ENCODE measurements at regions not wholly inside any gene's neighbourhood (a gene's known extent, or its start where the extent isn't known, plus 50 kb on each side); places are given as distances from the start of the nearest gene placed in this dataset.
"Not testable (repeated sequence)": the region's sequence is repeated elsewhere in the genome, so short reads cannot be mapped to it uniquely, and the experiment has no call there.

DNA sequence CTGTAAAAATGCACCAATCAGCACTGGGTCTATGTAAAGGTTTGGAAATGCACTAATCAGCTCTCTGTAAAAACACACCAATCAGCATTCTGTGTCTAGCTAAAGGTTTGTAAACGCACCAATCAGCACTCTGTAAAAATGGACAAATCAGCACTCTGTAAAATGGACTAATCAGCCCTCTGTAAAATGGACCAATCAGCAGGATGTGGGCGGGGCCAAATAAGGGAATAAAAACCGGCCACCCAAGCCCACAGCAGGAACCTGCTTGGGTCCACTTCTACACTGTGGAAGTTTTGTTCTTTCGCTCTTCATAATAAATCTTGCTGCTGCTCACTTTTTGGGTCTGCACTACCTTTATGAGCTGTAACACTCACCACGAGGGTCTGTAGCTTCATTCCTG is 101.0 kb downstream of the SMC2 start:
- DNase-seq (ENCODE audit: extremely low spot score); H3K36me3 ChIP-seq; H3K27me3 ChIP-seq; intact Hi-C loops (cut with DNase I); H3K4me1 ChIP-seq; H3K4me3 ChIP-seq; H3K27ac ChIP-seq (replicated peaks in 1 of 4); H3K9me3 ChIP-seq: not testable (repeated sequence)
- WGBS: 83% methylated on average over 4 of the region's 5 CpGs

DNA sequence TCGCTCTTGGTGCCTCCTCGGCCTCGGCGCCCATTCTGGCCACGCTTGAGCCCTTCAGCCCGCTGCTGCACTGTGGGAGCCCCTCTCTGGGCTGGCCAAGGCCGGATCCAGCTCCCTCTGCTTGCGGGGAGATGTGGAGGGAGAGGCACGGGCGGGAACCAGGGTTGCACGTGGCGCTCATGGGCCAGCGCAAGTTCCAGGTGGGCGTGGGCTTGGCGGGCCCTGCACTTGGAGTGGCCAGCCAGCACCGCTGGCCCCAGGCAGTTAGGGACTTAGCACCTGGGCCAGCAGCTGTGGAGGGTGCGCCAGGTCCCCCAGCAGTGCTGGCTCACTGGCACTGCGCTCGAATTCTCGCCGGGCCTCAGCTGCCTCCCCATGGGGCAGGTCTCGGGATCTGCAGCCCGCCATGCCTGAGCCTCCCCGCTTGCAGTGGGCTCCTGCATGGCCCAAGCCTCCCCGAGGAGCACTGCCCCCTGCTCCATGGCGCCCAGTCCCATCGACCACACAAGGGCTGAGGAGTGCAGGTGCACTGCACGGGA is 106.4 kb downstream of the SMC2 start:
- Histone ChIP-seq H3K27me3 (no peaks in the 10 kb centered on the region), H3K9me3 (peaks cover 0 to 7% (median 3%) of the 10 kb centered on the region in 4 donors), H3K4me1 (no peaks in the 10 kb centered on the region), H3K27ac (replicated peaks in 1 of 4) (no peak overlapping the region), H3K36me3 (no peaks in the 10 kb centered on the region), H3K4me3 (no peak overlapping the region)
- TF ChIP-seq POLR2AphosphoS5 (IDR thresholded peaks at IDR 0.05) (no peak), POLR2A (IDR thresholded peaks at IDR 0.05; ENCODE audit: low read depth) (no peak), EP300 (IDR thresholded peaks at IDR 0.05) (no peak)
- TF ChIP-seq, protein P1, sequence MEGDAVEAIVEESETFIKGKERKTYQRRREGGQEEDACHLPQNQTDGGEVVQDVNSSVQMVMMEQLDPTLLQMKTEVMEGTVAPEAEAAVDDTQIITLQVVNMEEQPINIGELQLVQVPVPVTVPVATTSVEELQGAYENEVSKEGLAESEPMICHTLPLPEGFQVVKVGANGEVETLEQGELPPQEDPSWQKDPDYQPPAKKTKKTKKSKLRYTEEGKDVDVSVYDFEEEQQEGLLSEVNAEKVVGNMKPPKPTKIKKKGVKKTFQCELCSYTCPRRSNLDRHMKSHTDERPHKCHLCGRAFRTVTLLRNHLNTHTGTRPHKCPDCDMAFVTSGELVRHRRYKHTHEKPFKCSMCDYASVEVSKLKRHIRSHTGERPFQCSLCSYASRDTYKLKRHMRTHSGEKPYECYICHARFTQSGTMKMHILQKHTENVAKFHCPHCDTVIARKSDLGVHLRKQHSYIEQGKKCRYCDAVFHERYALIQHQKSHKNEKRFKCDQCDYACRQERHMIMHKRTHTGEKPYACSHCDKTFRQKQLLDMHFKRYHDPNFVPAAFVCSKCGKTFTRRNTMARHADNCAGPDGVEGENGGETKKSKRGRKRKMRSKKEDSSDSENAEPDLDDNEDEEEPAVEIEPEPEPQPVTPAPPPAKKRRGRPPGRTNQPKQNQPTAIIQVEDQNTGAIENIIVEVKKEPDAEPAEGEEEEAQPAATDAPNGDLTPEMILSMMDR (IDR thresholded peaks at IDR 0.05): no peak
- DNase-seq (ENCODE audit: extremely low spot score): no peak
- intact Hi-C loops (cut with DNase I): no loop called here
- 90% methylated on average over 9 of the region's 28 CpGs for WGBS

DNA sequence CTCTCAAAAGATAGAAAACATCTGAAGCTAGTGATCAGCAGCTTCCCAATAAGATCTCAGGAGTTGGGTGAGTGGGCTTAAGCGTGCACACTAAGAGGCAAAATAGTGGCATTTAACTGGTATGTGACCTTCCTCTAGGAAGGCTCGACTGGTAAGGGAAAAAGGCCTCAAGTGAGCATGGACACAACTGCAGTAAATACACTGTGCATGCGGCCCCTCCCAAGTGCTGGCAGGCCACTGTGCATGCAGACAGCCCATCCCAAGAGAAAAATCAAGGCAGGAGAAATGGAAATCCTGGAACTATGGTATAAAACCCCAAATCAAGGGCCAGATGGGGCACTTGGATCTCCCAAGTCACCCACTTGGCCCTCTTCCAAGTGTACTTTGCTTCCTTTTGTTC is 112.7 kb downstream of the SMC2 start:
- H3K27ac ChIP-seq (replicated peaks in 1 of 4): no peak overlapping the region
- no peaks in the 10 kb centered on the region for H3K27me3 ChIP-seq
- H3K4me1 ChIP-seq: no peaks in the 10 kb centered on the region
- intact Hi-C loops (cut with DNase I): no loop called here
- H3K9me3 ChIP-seq: no peaks in the 10 kb centered on the region
- H3K36me3 ChIP-seq: no peaks in the 10 kb centered on the region
- WGBS: 72% methylated on average over 3 of the region's 3 CpGs
- no peak for DNase-seq (ENCODE audit: extremely low spot score)
- TF ChIP-seq POLR2A (IDR thresholded peaks at IDR 0.05; ENCODE audit: low read depth): no peak
- TF ChIP-seq POLR2AphosphoS5 (IDR thresholded peaks at IDR 0.05): no peak
- TF ChIP-seq EP300 (IDR thresholded peaks at IDR 0.05): no peak
- no peak overlapping the region for H3K4me3 ChIP-seq

DNA sequence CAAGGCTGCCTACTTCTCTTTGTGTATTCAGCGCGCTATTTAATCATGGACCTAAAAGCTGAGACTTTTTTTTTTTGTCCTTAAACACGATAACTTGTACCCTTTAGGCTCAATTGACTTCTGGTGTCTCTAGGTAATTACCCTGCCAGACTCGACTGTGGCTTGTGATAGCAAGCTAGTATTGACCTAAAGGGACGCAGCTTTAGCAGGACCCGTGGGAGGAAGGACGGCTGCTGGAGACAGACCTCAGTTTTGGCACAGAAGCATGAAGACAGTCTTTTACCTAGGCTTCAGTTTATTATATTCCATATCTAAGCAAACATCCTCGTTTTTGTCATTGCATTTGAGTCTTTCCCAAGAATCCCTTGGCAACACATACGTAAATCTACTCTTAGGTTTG is 115.3 kb downstream of the SMC2 start:
- Histone ChIP-seq H3K9me3 (no peaks in the 10 kb centered on the region), H3K27me3 (no peaks in the 10 kb centered on the region), H3K4me3 (no peak overlapping the region), H3K4me1 (no peaks in the 10 kb centered on the region), H3K27ac (replicated peaks in 1 of 4) (no peak overlapping the region), H3K36me3 (no peaks in the 10 kb centered on the region)
- DNase-seq (ENCODE audit: extremely low spot score): no peak
- intact Hi-C loops (cut with DNase I): no loop called here
- 80% methylated on average over 9 of the region's 9 CpGs for WGBS
- TF ChIP-seq POLR2A (IDR thresholded peaks at IDR 0.05; ENCODE audit: low read depth) (no peak), EP300 (IDR thresholded peaks at IDR 0.05) (no peak), POLR2AphosphoS5 (IDR thresholded peaks at IDR 0.05) (no peak)
- TF ChIP-seq, protein P1 (IDR thresholded peaks at IDR 0.05): no peak

DNA sequence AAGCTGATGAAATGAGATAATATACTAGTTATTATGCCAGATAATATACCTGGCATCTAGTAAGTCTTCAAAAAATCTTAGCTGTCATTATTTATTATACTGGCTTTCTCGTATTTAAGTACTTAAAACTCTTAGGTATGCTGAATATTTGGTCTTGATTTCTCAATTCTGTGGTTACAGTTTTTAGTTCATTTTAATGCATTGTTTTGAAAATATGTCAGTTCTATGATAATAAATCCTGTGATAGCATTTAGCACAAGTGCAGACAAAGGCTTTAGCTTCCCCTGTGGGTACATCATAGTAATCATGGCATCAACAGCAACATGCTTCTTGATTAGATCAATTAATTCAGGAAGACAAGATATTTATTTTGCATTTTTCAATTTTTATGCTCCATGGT is 133.0 kb downstream of the SMC2 start:
- Histone ChIP-seq H3K4me3 (no peak overlapping the region), H3K27me3 (no peaks in the 10 kb centered on the region), H3K36me3 (no peaks in the 10 kb centered on the region), H3K9me3 (no peaks in the 10 kb centered on the region), H3K4me1 (no peaks in the 10 kb centered on the region), H3K27ac (replicated peaks in 1 of 4) (no peak overlapping the region)
- 71% methylated on average over 1 of the region's 1 CpG for WGBS
- TF ChIP-seq POLR2A (IDR thresholded peaks at IDR 0.05; ENCODE audit: low read depth): no peak
- TF ChIP-seq POLR2AphosphoS5 (IDR thresholded peaks at IDR 0.05): no peak
- TF ChIP-seq, protein P1 (IDR thresholded peaks at IDR 0.05): no peak
- no peak for TF ChIP-seq EP300 (IDR thresholded peaks at IDR 0.05)
- intact Hi-C loops (cut with DNase I): no loop called here
- DNase-seq (ENCODE audit: extremely low spot score): no peak

DNA sequence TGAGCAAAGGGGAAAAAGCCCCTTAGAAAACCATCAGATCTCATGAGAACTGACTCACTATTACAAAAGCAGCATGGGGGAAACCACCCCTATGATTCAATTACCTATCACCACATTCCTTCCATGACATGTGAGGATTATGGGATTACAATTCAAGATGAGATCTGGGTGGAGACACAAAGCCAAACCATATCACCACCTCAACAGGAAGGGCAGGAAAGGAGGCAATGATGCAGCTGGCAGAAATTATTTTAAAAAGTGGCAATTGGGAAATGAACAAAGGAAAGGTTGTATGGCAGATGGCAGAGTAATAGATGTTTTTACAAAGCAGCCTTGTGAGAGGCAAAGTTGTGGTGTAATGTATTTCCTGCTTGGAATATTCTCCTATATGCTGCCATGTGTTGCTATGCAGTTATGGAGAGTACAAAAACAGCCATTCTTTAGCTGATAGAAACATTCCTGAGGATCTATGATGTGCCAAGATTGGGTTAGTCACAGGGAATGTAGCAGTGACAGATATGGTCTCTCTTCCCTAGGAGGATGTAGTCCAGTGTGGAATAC is 138.8 kb downstream of the SMC2 start:
- no peak overlapping the region for H3K4me3 ChIP-seq
- H3K9me3 ChIP-seq: peaks cover 0 to 5% (median 2%) of the 10 kb centered on the region in 4 donors
- H3K27me3 ChIP-seq: no peaks in the 10 kb centered on the region
- DNase-seq (ENCODE audit: extremely low spot score): no peak
- no peaks in the 10 kb centered on the region for H3K36me3 ChIP-seq
- H3K4me1 ChIP-seq: no peaks in the 10 kb centered on the region
- intact Hi-C loops (cut with DNase I): no loop called here
- no peak overlapping the region for H3K27ac ChIP-seq (replicated peaks in 1 of 4)
- TF ChIP-seq, protein P1 (IDR thresholded peaks at IDR 0.05): no peak
- TF ChIP-seq POLR2AphosphoS5 (IDR thresholded peaks at IDR 0.05) (no peak), EP300 (IDR thresholded peaks at IDR 0.05) (no peak), POLR2A (IDR thresholded peaks at IDR 0.05; ENCODE audit: low read depth) (no peak)
